Muscle of leg (tissue), 3 donors: ENCODE measurements at regions not wholly inside any gene's neighbourhood (a gene's known extent, or its start where the extent isn't known, plus 50 kb on each side); places are given as distances from the start of the nearest gene placed in this dataset.
"Not testable (repeated sequence)": the region's sequence is repeated elsewhere in the genome, so short reads cannot be mapped to it uniquely, and the experiment has no call there.

Source experiments
- DNase-seq: peaks from one replicate; pipeline ENCODE4 v3.0.0; 2013
- H3K27ac ChIP-seq: one replicate; pipeline ENCODE4 v1.5.1; 2013; ENCODE audit warnings: mild to moderate bottlenecking, low read length, control low read depth
- H3K27me3 ChIP-seq: one replicate; pipeline ENCODE4 v1.6.1; 2013; ENCODE audit warnings: low read length; ENCODE audit not compliant: control insufficient read depth, insufficient read depth
- H3K36me3 ChIP-seq: one replicate; pipeline ENCODE4 v1.6.1; 2013; ENCODE audit warnings: low read length; ENCODE audit not compliant: control insufficient read depth, insufficient read depth
- H3K4me1 ChIP-seq: one replicate; pipeline ENCODE4 v1.6.1; 2013; ENCODE audit warnings: low read length; ENCODE audit not compliant: control insufficient read depth, insufficient read depth
- H3K4me3 ChIP-seq: one replicate; pipeline ENCODE4 v1.5.1; 2013; ENCODE audit warnings: low read length, control low read depth
- H3K9me3 ChIP-seq: replicated peaks from 2 replicates; pipeline ENCODE4 v1.6.1; 2013; ENCODE audit warnings: low read depth, low read length; ENCODE audit not compliant: control insufficient read depth
- WGBS: methylation state at CpG from one replicate; pipeline ENCODE4 v1.1.5; 2013; ENCODE audit warnings: missing lambda C conversion rate; ENCODE audit not compliant: insufficient coverage; 5-methylcytosine and 5-hydroxymethylcytosine counted together

- no peak for DNase-seq
- no peaks in the 10 kb centered on the region for H3K36me3 ChIP-seq
- H3K4me1 ChIP-seq = peaks cover 24% of the 10 kb centered on the region
- H3K4me3 ChIP-seq = no peak overlapping the region
- H3K9me3 ChIP-seq = no peaks in the 10 kb centered on the region
- WGBS = 54% methylated on average over 12 of the region's 15 CpGs
- H3K27ac ChIP-seq = no peak overlapping the region
- H3K27me3 ChIP-seq = peaks cover 5% of the 10 kb centered on the region
Observed at GRCh38 chr10:78218798-78219490, 185.3 kb downstream of the RPS24 start.

GRCh38 chr10:78219568-78219967 is 185.9 kb downstream of the RPS24 start:
- 100% methylated on average over 2 of the region's 4 CpGs for WGBS
- not testable (repeated sequence) for H3K27me3 ChIP-seq, H3K27ac ChIP-seq, H3K36me3 ChIP-seq, H3K4me3 ChIP-seq, H3K9me3 ChIP-seq, DNase-seq
- peaks cover 22% of the 10 kb centered on the region for H3K4me1 ChIP-seq

GRCh38 chr10:78220781-78221180 is 187.1 kb downstream of the RPS24 start:
- DNase-seq = no peak
- Histone ChIP-seq H3K4me1 (peaks cover 10% of the 10 kb centered on the region), H3K36me3 (no peaks in the 10 kb centered on the region), H3K27me3 (peaks cover 5% of the 10 kb centered on the region), H3K9me3 (no peaks in the 10 kb centered on the region), H3K4me3 (no peak overlapping the region), H3K27ac (no peak overlapping the region)
- WGBS = 100% methylated on average over 1 of the region's 2 CpGs

- WGBS = 86% methylated on average over 8 of the region's 11 CpGs
- no peak overlapping the region for H3K27ac ChIP-seq
- H3K4me1 ChIP-seq = peaks cover 3% of the 10 kb centered on the region
- no peak for DNase-seq
- no peak overlapping the region for H3K4me3 ChIP-seq
- H3K36me3 ChIP-seq = no peaks in the 10 kb centered on the region
- H3K9me3 ChIP-seq = no peaks in the 10 kb centered on the region
- H3K27me3 ChIP-seq = peaks cover 5% of the 10 kb centered on the region
Observed at GRCh38 chr10:78222096-78222790, 188.6 kb downstream of the RPS24 start.

GRCh38 chr10:78223088-78223487 is 189.4 kb downstream of the RPS24 start:
- 77% methylated on average over 7 of the region's 7 CpGs for WGBS
- H3K27ac ChIP-seq = no peak overlapping the region
- H3K4me1 ChIP-seq = no peaks in the 10 kb centered on the region
- H3K36me3 ChIP-seq = no peaks in the 10 kb centered on the region
- H3K4me3 ChIP-seq = no peak overlapping the region
- DNase-seq = no peak
- H3K27me3 ChIP-seq = peaks cover 5% of the 10 kb centered on the region
- no peaks in the 10 kb centered on the region for H3K9me3 ChIP-seq

- Histone ChIP-seq H3K9me3 (no peaks in the 10 kb centered on the region), H3K4me3 (no peak overlapping the region), H3K27ac (no peak overlapping the region), H3K4me1 (no peaks in the 10 kb centered on the region), H3K36me3 (no peaks in the 10 kb centered on the region), H3K27me3 (peaks cover 2% of the 10 kb centered on the region)
- 84% methylated on average over 4 of the region's 6 CpGs for WGBS
- no peak for DNase-seq
Observed at GRCh38 chr10:78224602-78225001, 190.9 kb downstream of the RPS24 start.

- Histone ChIP-seq H3K27ac (no peak overlapping the region), H3K9me3 (no peaks in the 10 kb centered on the region), H3K27me3 (peaks cover 2% of the 10 kb centered on the region), H3K4me3 (no peak overlapping the region), H3K4me1 (no peaks in the 10 kb centered on the region), H3K36me3 (no peaks in the 10 kb centered on the region)
- 83% methylated on average over 4 of the region's 10 CpGs for WGBS
- DNase-seq = no peak
Observed at GRCh38 chr10:78225594-78225993, 191.9 kb downstream of the RPS24 start.

GRCh38 chr10:78229489-78229888 is 195.8 kb downstream of the RPS24 start:
- no peak for DNase-seq
- no peaks in the 10 kb centered on the region for H3K27me3 ChIP-seq
- WGBS = 92% methylated on average over 2 of the region's 9 CpGs
- peaks cover 4% of the 10 kb centered on the region for H3K4me1 ChIP-seq
- H3K9me3 ChIP-seq = peaks cover 2% of the 10 kb centered on the region
- no peak overlapping the region for H3K4me3 ChIP-seq
- no peak overlapping the region for H3K27ac ChIP-seq
- no peaks in the 10 kb centered on the region for H3K36me3 ChIP-seq

GRCh38 chr10:78229950-78230675 is 196.4 kb downstream of the RPS24 start:
- Histone ChIP-seq H3K27ac (no peak overlapping the region), H3K36me3 (no peaks in the 10 kb centered on the region), H3K4me1 (peaks cover 4% of the 10 kb centered on the region), H3K4me3 (no peak overlapping the region), H3K27me3 (no peaks in the 10 kb centered on the region), H3K9me3 (peaks cover 2% of the 10 kb centered on the region)
- WGBS = 92% methylated on average over 5 of the region's 5 CpGs
- DNase-seq = no peak

GRCh38 chr10:78231327-78231726 is 197.7 kb downstream of the RPS24 start:
- peaks cover 4% of the 10 kb centered on the region for H3K4me1 ChIP-seq
- no peaks in the 10 kb centered on the region for H3K36me3 ChIP-seq
- WGBS = 77% methylated on average over 5 of the region's 5 CpGs
- no peaks in the 10 kb centered on the region for H3K27me3 ChIP-seq
- H3K9me3 ChIP-seq = peaks cover 2% of the 10 kb centered on the region
- H3K27ac ChIP-seq = no peak overlapping the region
- no peak overlapping the region for H3K4me3 ChIP-seq
- no peak for DNase-seq
